Stimulated activated naive CD8-positive, alpha-beta T cell treated with anti-CD3 and anti-CD28 coated beads, Interleukin-15, amount 100 ng/mL, for 72 hours (primary cell): ENCODE measurements at regions not wholly inside any gene's neighbourhood (a gene's known extent, or its start where the extent isn't known, plus 50 kb on each side); places are given as distances from the start of the nearest gene placed in this dataset.
"Not testable (repeated sequence)": the region's sequence is repeated elsewhere in the genome, so short reads cannot be mapped to it uniquely, and the experiment has no call there.

Source experiments
- ATAC-seq: fragments of 150-1000 bp; cut with Tn5 transposase; 2 replicates; pipeline ENCODE4 v1.10.0; 2021; ENCODE audit warnings: mild to moderate bottlenecking, moderate library complexity
- DNase-seq, 2 donors: peaks; one replicate each; pipeline ENCODE4 v3.0.0; 2021 to 2022
- H3K27ac Mint-ChIP-seq, 2 donors: one replicate each; pipeline ENCODE4 v1.8.0; 2022; ENCODE audit warnings: mild to moderate bottlenecking in 2 of 2, mixed read lengths in 2 of 2, moderate library complexity in 2 of 2
- H3K27me3 Mint-ChIP-seq: one replicate; pipeline ENCODE4 v1.8.0; 2022; ENCODE audit warnings: mixed read lengths
- H3K4me1 Mint-ChIP-seq: one replicate; pipeline ENCODE4 v1.8.0; 2022; ENCODE audit warnings: mild to moderate bottlenecking, mixed read lengths
- H3K4me3 Mint-ChIP-seq, 2 donors: one replicate each; pipeline ENCODE4 v1.8.0; 2022; ENCODE audit warnings: mild to moderate bottlenecking in 2 of 2, mixed read lengths in 2 of 2, moderate library complexity in 1 of 2
- H3K9me3 Mint-ChIP-seq, 2 donors: one replicate each; pipeline ENCODE4 v1.8.0; 2022; ENCODE audit warnings: mixed read lengths in 2 of 2

DNA sequence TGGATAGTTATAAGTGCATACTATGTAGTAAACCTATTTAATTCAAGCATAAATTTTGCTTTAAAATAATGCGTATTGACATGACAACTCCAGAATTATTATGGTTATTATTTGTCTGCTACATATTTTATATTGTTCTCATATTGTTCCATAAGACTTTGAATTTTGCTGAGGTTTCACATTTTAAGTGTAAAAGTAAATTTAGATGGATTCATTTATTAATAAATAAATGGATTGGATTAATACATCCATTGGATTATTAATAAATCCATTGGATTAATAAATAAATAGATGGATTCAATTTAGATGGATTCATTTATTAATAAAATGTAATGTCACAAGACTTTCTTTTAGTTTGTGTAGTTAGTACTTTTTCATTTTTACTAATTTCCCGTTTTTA is 1768.0 kb upstream of the PCDH10 start:
- DNase-seq (no peak), ATAC-seq (no peak)
- H3K4me3 Mint-ChIP-seq = no peak overlapping the region
- peaks cover 5 to 8% of the 10 kb centered on the region in 2 donors for H3K9me3 Mint-ChIP-seq
- no peaks in the 10 kb centered on the region for H3K27me3 Mint-ChIP-seq
- H3K27ac Mint-ChIP-seq = no peak overlapping the region
- H3K4me1 Mint-ChIP-seq = no peaks in the 10 kb centered on the region

- H3K9me3 Mint-ChIP-seq = peaks cover 10 to 14% of the 10 kb centered on the region in 2 donors
- no peak overlapping the region for H3K27ac Mint-ChIP-seq
- ATAC-seq (no peak), DNase-seq (no peak)
- H3K4me3 Mint-ChIP-seq = no peak overlapping the region
- no peaks in the 10 kb centered on the region for H3K4me1 Mint-ChIP-seq
- no peaks in the 10 kb centered on the region for H3K27me3 Mint-ChIP-seq
These were observed 1766.3 kb upstream of the PCDH10 start for GRCh38 chr4:131382839-131383238.

DNA sequence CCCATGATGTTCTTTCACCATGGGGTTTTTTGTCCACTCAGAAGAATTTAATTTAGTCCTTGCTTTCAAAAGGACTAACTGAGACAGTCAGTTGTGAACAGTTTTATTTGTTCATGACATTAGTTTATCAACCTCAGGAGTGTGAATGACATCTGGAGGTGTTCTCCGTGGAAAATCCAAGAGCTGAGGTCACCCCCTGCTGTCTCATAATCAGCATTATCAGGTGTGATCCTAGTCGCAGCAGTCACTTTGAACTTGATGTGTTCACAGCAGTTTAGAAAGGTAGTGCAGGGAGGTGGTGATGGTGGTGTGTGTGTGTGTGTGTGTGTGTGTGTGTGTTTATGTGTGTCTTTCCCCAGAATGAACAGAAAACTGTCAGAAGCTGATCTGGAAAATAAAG is 1760.8 kb upstream of the PCDH10 start:
- H3K27ac Mint-ChIP-seq = no peak overlapping the region
- H3K9me3 Mint-ChIP-seq = peaks cover 13 to 14% of the 10 kb centered on the region in 2 donors
- no peaks in the 10 kb centered on the region for H3K4me1 Mint-ChIP-seq
- ATAC-seq (no peak), DNase-seq (no peak)
- H3K4me3 Mint-ChIP-seq = no peak overlapping the region
- no peaks in the 10 kb centered on the region for H3K27me3 Mint-ChIP-seq

DNA sequence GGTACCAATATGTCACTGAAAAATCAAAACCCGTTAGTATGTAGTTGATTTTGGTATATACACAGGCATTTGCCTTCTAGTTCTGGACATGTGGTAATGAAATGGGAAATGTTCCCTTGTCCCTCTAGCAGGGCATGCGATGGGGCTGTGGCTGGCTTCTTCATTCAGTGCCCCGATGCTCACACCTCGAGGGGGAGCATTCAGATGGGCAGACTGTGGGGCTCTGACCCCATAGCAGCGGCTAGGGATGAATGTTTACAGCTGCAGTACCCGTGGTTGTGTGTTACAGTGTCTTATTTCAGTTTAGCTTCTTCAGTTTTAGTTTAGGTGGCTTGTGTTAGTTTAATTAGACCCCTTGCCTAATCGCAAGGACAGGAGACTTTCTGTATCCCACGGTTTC is 1741.0 kb upstream of the PCDH10 start:
- no peak overlapping the region for H3K4me3 Mint-ChIP-seq

GRCh38 chr4:131411393-131411792 is 1737.7 kb upstream of the PCDH10 start:
- Mint-ChIP-seq H3K9me3 (peaks cover 0 to 12% of the 10 kb centered on the region in 2 donors), H3K4me1 (no peaks in the 10 kb centered on the region), H3K27ac (no peak overlapping the region), H3K27me3 (no peaks in the 10 kb centered on the region), H3K4me3 (no peak overlapping the region)
- ATAC-seq = no peak
- DNase-seq = no peak

More for the DNA sequence above, 1741.0 kb upstream of the PCDH10 start:
- H3K27me3 Mint-ChIP-seq = no peaks in the 10 kb centered on the region
- no peak overlapping the region for H3K27ac Mint-ChIP-seq
- ATAC-seq = no peak
- H3K4me1 Mint-ChIP-seq = no peaks in the 10 kb centered on the region
- peaks cover 0 to 7% of the 10 kb centered on the region in 2 donors for H3K9me3 Mint-ChIP-seq
- no peak for DNase-seq

- Mint-ChIP-seq H3K27me3 (no peaks in the 10 kb centered on the region), H3K27ac (no peak overlapping the region), H3K4me1 (no peaks in the 10 kb centered on the region), H3K9me3 (peaks cover 11 to 17% of the 10 kb centered on the region in 2 donors), H3K4me3 (no peak overlapping the region)
- ATAC-seq (no peak), DNase-seq (no peak)
These were observed 1729.9 kb upstream of the PCDH10 start for GRCh38 chr4:131419147-131419546.

DNA sequence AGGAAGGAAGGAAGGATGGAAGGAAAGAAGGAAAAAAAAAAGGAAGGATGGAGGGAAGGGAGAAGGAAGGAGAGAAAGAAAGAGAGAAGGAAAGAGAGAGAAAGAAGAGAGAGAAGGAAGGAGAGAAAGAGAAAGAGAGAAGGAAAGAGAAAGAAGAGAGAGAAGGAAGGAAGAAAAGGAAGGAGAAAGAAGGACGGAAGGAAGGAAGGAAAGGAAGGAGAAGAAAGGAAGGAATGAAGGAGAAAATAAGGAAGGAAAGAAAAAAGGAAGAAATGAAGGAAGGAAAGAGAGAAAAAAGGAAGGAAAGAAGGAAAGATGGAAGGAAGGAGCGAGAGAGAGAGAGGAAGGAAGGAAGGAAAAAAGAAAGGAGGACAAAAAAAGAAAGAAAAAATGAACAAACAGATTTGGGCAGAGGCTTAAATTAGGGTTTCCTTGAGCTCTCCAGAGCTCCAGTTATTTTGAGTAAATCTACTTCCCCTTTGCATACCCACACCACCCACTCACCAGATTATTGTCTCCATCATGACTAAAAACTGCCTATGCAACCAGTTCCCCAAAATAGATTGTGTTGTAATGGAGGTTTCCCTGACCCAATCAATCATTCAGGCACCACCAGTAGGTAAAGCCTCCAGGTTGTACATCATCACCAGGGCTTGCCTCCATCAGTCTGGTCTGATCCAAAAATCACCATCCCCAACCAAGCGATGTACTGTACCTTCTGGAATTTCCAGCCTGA is 1722.9 kb upstream of the PCDH10 start:
- no peak for ATAC-seq
- no peak for DNase-seq
- Mint-ChIP-seq H3K27me3 (no peaks in the 10 kb centered on the region), H3K4me3 (no peak overlapping the region), H3K27ac (no peak overlapping the region), H3K9me3 (peaks cover 17 to 22% of the 10 kb centered on the region in 2 donors), H3K4me1 (no peaks in the 10 kb centered on the region)

DNA sequence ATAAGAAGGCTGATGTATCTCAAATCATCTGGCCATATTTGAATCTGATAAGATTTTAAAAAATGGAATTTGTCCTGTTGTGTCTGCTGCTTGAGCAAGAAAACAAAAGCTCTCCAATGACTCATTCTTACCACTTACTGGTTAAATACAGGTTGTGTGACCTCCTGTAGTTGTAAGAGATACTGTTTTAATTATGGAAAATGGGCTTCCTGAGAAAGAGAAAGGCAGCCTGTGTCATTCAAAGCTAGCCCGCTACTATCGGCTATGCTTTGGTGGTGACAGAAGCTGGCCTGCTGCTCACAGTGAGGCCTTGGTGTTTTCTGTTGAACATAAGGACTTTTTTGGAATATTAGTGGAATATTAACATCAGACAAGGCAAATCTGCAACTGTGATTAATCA is 1722.1 kb upstream of the PCDH10 start:
- no peaks in the 10 kb centered on the region for H3K27me3 Mint-ChIP-seq
- H3K4me1 Mint-ChIP-seq = no peaks in the 10 kb centered on the region
- H3K4me3 Mint-ChIP-seq = no peak overlapping the region
- no peak for ATAC-seq
- no peak for DNase-seq
- H3K27ac Mint-ChIP-seq = peak overlapping the region in 1 of 2 donors; percentile 34
- H3K9me3 Mint-ChIP-seq = peaks cover 9 to 16% of the 10 kb centered on the region in 2 donors

DNA sequence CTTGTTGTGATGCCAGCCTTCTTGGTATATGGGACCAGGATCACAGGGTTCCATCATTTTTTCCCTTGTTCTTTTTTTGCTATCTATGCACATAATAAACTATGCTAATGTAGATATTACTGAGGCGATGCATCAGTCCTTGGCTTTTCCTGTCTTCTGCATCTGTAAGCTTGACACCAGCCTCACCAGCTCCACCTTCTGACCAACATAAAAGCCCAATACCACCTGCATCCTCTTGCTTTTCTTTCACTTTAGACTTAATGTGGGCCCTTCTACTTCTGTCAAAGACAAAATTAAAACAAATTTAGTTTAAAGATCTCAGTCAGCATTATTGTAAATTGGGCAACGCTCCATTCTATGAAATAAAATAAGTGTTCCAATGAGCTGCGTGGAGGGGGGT is 1718.8 kb upstream of the PCDH10 start:
- Mint-ChIP-seq H3K4me1 (no peaks in the 10 kb centered on the region), H3K4me3 (no peak overlapping the region), H3K9me3 (peaks cover 15 to 21% of the 10 kb centered on the region in 2 donors), H3K27ac (no peak overlapping the region), H3K27me3 (no peaks in the 10 kb centered on the region)
- no peak for DNase-seq
- ATAC-seq = no peak

GRCh38 chr4:131441004-131441688 is 1707.9 kb upstream of the PCDH10 start:
- no peaks in the 10 kb centered on the region for H3K27me3 Mint-ChIP-seq

GRCh38 chr4:131447883-131448282 is 1701.2 kb upstream of the PCDH10 start:
- Mint-ChIP-seq H3K4me1 (no peaks in the 10 kb centered on the region), H3K27me3 (no peaks in the 10 kb centered on the region), H3K4me3 (no peak overlapping the region), H3K27ac (no peak overlapping the region), H3K9me3 (no peaks in the 10 kb centered on the region)
- ATAC-seq = no peak
- DNase-seq = no peak

More at GRCh38 chr4:131441004-131441688, 1707.9 kb upstream of the PCDH10 start:
- Mint-ChIP-seq H3K4me1 (no peaks in the 10 kb centered on the region), H3K27ac (no peak overlapping the region), H3K4me3 (no peak overlapping the region), H3K9me3 (peaks cover 19 to 23% of the 10 kb centered on the region in 2 donors)
- ATAC-seq (no peak), DNase-seq (no peak)

GRCh38 chr4:131450572-131451209 is 1698.4 kb upstream of the PCDH10 start:
- no peaks in the 10 kb centered on the region for H3K27me3 Mint-ChIP-seq
- no peaks in the 10 kb centered on the region for H3K9me3 Mint-ChIP-seq
- no peak for DNase-seq
- no peak for ATAC-seq
- no peak overlapping the region for H3K4me3 Mint-ChIP-seq
- H3K27ac Mint-ChIP-seq = no peak overlapping the region
- no peaks in the 10 kb centered on the region for H3K4me1 Mint-ChIP-seq

- no peaks in the 10 kb centered on the region for H3K27me3 Mint-ChIP-seq
- H3K9me3 Mint-ChIP-seq = peaks cover 4 to 14% of the 10 kb centered on the region in 2 donors
- no peaks in the 10 kb centered on the region for H3K4me1 Mint-ChIP-seq
- no peak overlapping the region for H3K27ac Mint-ChIP-seq
- ATAC-seq (no peak), DNase-seq (no peak)
- H3K4me3 Mint-ChIP-seq = no peak overlapping the region
These were observed 1689.5 kb upstream of the PCDH10 start for GRCh38 chr4:131459430-131460101.

- ATAC-seq = no peak
- Mint-ChIP-seq H3K9me3 (peaks cover under 1 to 14% of the 10 kb centered on the region in 2 donors), H3K27me3 (no peaks in the 10 kb centered on the region), H3K4me1 (no peaks in the 10 kb centered on the region), H3K27ac (no peak overlapping the region), H3K4me3 (no peak overlapping the region)
- no peak for DNase-seq
These were observed 1678.7 kb upstream of the PCDH10 start for GRCh38 chr4:131470360-131470759.

DNA sequence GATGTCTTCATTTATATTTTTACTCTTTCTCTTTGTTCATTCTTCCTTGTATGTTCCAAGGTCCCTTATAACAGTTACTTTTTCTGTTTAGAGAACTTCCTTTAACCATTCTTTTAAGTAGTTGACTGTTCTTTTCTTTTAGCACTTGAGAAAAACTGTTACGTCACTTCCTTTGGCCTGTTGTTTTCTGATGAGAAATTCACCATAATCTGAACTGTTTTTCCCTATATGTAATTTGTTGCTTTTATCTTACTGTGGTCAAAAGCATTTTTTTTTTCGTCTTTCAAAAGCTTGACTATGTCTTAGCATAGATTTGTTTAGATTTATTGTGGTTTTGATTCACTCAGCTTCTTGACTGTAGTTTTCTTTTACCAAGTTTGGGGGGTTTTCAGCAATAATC is 1660.3 kb upstream of the PCDH10 start:
- no peaks in the 10 kb centered on the region for H3K4me1 Mint-ChIP-seq
- H3K27me3 Mint-ChIP-seq = no peaks in the 10 kb centered on the region
- no peak overlapping the region for H3K27ac Mint-ChIP-seq
- ATAC-seq (no peak), DNase-seq (no peak)
- no peak overlapping the region for H3K4me3 Mint-ChIP-seq
- H3K9me3 Mint-ChIP-seq = no peaks in the 10 kb centered on the region

DNA sequence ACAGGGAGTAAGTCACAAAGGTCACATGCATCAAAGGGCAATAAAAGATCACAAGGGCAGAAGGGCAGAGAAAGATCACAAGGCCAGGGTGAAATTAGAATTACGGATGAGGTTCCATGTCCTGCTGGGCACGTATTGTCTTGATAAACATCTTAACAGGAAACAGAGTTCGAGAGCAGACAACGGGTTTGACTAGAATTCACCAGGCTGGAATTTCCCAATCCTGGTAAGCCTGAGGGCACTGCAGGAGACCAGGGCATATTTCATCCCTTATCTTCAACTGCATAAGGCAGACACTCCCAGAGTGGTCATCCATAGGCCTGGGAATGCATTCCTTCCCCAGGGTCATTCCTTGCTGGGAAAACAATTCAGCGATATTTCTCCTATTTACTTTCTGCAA is 1652.9 kb upstream of the PCDH10 start:
- H3K27me3 Mint-ChIP-seq, H3K9me3 Mint-ChIP-seq, H3K27ac Mint-ChIP-seq, H3K4me1 Mint-ChIP-seq, ATAC-seq, H3K4me3 Mint-ChIP-seq, DNase-seq: not testable (repeated sequence)
